HG03521 (cell line): ENCODE measurements at regions not wholly inside any gene's neighbourhood (a gene's known extent, or its start where the extent isn't known, plus 50 kb on each side); places are given as distances from the start of the nearest gene placed in this dataset.
"Not testable (repeated sequence)": the region's sequence is repeated elsewhere in the genome, so short reads cannot be mapped to it uniquely, and the experiment has no call there.

Experiments
- ATAC-seq: cut with Tn5 transposase; IDR thresholded peaks from one replicate; pipeline ENCODE4 v1.9.1; 2021; ENCODE audit warnings: mild to moderate bottlenecking, moderate library complexity; ENCODE audit not compliant: unreplicated experiment

- no peak for ATAC-seq
Measured at GRCh38 chr6:19705606-19706005, 131.6 kb upstream of the ID4 start.

GRCh38 chr6:19712012-19712688, 125.0 kb upstream of the ID4 start:
- ATAC-seq = no peak

GRCh38 chr6:19712998-19713397, 124.2 kb upstream of the ID4 start:
- ATAC-seq = no peak

GRCh38 chr6:19713411-19713810, 123.8 kb upstream of the ID4 start:
- no peak for ATAC-seq

GRCh38 chr6:19713984-19714383, 123.2 kb upstream of the ID4 start:
- ATAC-seq = no peak

- no peak for ATAC-seq
Measured at GRCh38 chr6:19714434-19715166, 122.6 kb upstream of the ID4 start.

- no peak for ATAC-seq
Measured at GRCh38 chr6:19715167-19715551, 122.0 kb upstream of the ID4 start.

GRCh38 chr6:19719691-19720128, 117.5 kb upstream of the ID4 start:
- ATAC-seq = no peak

- no peak for ATAC-seq
Measured at GRCh38 chr6:19721766-19722377, 115.3 kb upstream of the ID4 start.

GRCh38 chr6:19722999-19723398, 114.2 kb upstream of the ID4 start:
- ATAC-seq = no peak

- ATAC-seq = no peak
Measured at GRCh38 chr6:19723545-19723944, 113.6 kb upstream of the ID4 start.

- ATAC-seq = not testable (repeated sequence)
Measured at GRCh38 chr6:19725436-19725835, 111.7 kb upstream of the ID4 start.

GRCh38 chr6:19731282-19731681, 105.9 kb upstream of the ID4 start:
- no peak for ATAC-seq

GRCh38 chr6:19734061-19734460, 103.1 kb upstream of the ID4 start:
- ATAC-seq = no peak

GRCh38 chr6:19734519-19734918, 102.7 kb upstream of the ID4 start:
- no peak for ATAC-seq

- no peak for ATAC-seq
Measured at GRCh38 chr6:19736066-19736465, 101.1 kb upstream of the ID4 start.

- no peak for ATAC-seq
Measured at GRCh38 chr6:19738010-19738409, 99.2 kb upstream of the ID4 start.

- no peak for ATAC-seq
Measured at GRCh38 chr6:19749722-19750121, 87.4 kb upstream of the ID4 start.

GRCh38 chr6:19752746-19753145, 84.4 kb upstream of the ID4 start:
- no peak for ATAC-seq

GRCh38 chr6:19753826-19754225, 83.3 kb upstream of the ID4 start:
- no peak for ATAC-seq

GRCh38 chr6:19754686-19755085, 82.5 kb upstream of the ID4 start:
- ATAC-seq = no peak

- no peak for ATAC-seq
Measured at GRCh38 chr6:19755181-19755580, 82.0 kb upstream of the ID4 start.
